ENCODE measurements at regions not wholly inside any gene's neighbourhood (a gene's known extent, or its start where the extent isn't known, plus 50 kb on each side); places are given as distances from the start of the nearest gene placed in this dataset.

GRCh38 chr12:115010324-115010995 lies 326.5 kb upstream of the TBX3 start:
- no peaks in the 10 kb centered on the region for H3K36me3 ChIP-seq (ENCODE audit: control insufficient read depth, insufficient read depth, low read length)
- DNase-seq (ENCODE audit: low read depth in 2 of 2): no peak
- no peak overlapping the region for H3K4me2 ChIP-seq (ENCODE audit: extremely low read depth, insufficient read depth, low read length)
- no peaks in the 10 kb centered on the region for H3K79me2 ChIP-seq (ENCODE audit: control insufficient read depth, insufficient read depth, low read length)
- H3K4me1 ChIP-seq (ENCODE audit: control insufficient read depth, extremely low read depth, insufficient read depth, low read length): no peaks in the 10 kb centered on the region
- peaks cover 2% of the 10 kb centered on the region for H3K27me3 ChIP-seq (ENCODE audit: control insufficient read depth, insufficient read depth, low read length)
- H3K27ac ChIP-seq (ENCODE audit: insufficient read depth, low read length): no peak overlapping the region
- TF ChIP-seq CTCF (conservative IDR thresholded peaks at IDR 0.05 in 1 of 2, IDR thresholded peaks at IDR 0.05 in 1 of 2; ENCODE audit: low read depth in 1 of 2, low read length in 2 of 2) (no peak), EZH2 (IDR thresholded peaks at IDR 0.05; ENCODE audit: low read length, missing control alignments) (no peak)
- H3K9me3 ChIP-seq (ENCODE audit: control insufficient read depth, insufficient read depth, low read depth, low read length): no peaks in the 10 kb centered on the region
- no peak overlapping the region for H3K9ac ChIP-seq (ENCODE audit: insufficient read depth, low read length)
- H3K4me3 ChIP-seq (replicated peaks in 1 of 4; ENCODE audit: control extremely low read depth in 1 of 4, insufficient read depth in 1 of 4, low read depth in 3 of 4, low read length in 4 of 4): no peak overlapping the region
- no peak overlapping the region for H2AFZ ChIP-seq (ENCODE audit: low read length)
- no peaks in the 10 kb centered on the region for H4K20me1 ChIP-seq (ENCODE audit: control insufficient read depth, extremely low read depth, insufficient read depth, low read length)

- no peak for DNase-seq (ENCODE audit: low read depth in 2 of 2)
- Histone ChIP-seq H4K20me1 (ENCODE audit: control insufficient read depth, extremely low read depth, insufficient read depth, low read length) (no peaks in the 10 kb centered on the region), H3K4me1 (ENCODE audit: control insufficient read depth, extremely low read depth, insufficient read depth, low read length) (no peaks in the 10 kb centered on the region), H2AFZ (ENCODE audit: low read length) (no peak overlapping the region), H3K36me3 (ENCODE audit: control insufficient read depth, insufficient read depth, low read length) (no peaks in the 10 kb centered on the region), H3K79me2 (ENCODE audit: control insufficient read depth, insufficient read depth, low read length) (no peaks in the 10 kb centered on the region), H3K4me2 (ENCODE audit: extremely low read depth, insufficient read depth, low read length) (no peak overlapping the region), H3K9me3 (ENCODE audit: control insufficient read depth, insufficient read depth, low read depth, low read length) (no peaks in the 10 kb centered on the region), H3K4me3 (replicated peaks in 1 of 4; ENCODE audit: control extremely low read depth in 1 of 4, insufficient read depth in 1 of 4, low read depth in 3 of 4, low read length in 4 of 4) (no peak overlapping the region), H3K9ac (ENCODE audit: insufficient read depth, low read length) (no peak overlapping the region), H3K27ac (ENCODE audit: insufficient read depth, low read length) (no peak overlapping the region), H3K27me3 (ENCODE audit: control insufficient read depth, insufficient read depth, low read length) (peaks cover 2% of the 10 kb centered on the region)
- TF ChIP-seq EZH2 (IDR thresholded peaks at IDR 0.05; ENCODE audit: low read length, missing control alignments): no peak
Observed at GRCh38 chr12:115008929-115009328, 325.0 kb upstream of the TBX3 start.

- no peaks in the 10 kb centered on the region for H4K20me1 ChIP-seq (ENCODE audit: control insufficient read depth, extremely low read depth, insufficient read depth, low read length)
- no peaks in the 10 kb centered on the region for H3K4me1 ChIP-seq (ENCODE audit: control insufficient read depth, extremely low read depth, insufficient read depth, low read length)
- H3K27ac ChIP-seq (ENCODE audit: insufficient read depth, low read length): no peak overlapping the region
- no peak overlapping the region for H3K4me2 ChIP-seq (ENCODE audit: extremely low read depth, insufficient read depth, low read length)
- no peaks in the 10 kb centered on the region for H3K9me3 ChIP-seq (ENCODE audit: control insufficient read depth, insufficient read depth, low read depth, low read length)
- no peak overlapping the region for H3K9ac ChIP-seq (ENCODE audit: insufficient read depth, low read length)
- H3K79me2 ChIP-seq (ENCODE audit: control insufficient read depth, insufficient read depth, low read length): no peaks in the 10 kb centered on the region
- TF ChIP-seq EZH2 (IDR thresholded peaks at IDR 0.05; ENCODE audit: low read length, missing control alignments): no peak
- no peak for TF ChIP-seq CTCF (conservative IDR thresholded peaks at IDR 0.05 in 1 of 2, IDR thresholded peaks at IDR 0.05 in 1 of 2; ENCODE audit: low read depth in 1 of 2, low read length in 2 of 2)
- H3K36me3 ChIP-seq (ENCODE audit: control insufficient read depth, insufficient read depth, low read length): no peaks in the 10 kb centered on the region
- peak in 1 of 2 donors; percentile 30 for DNase-seq (ENCODE audit: low read depth in 2 of 2)
- no peak overlapping the region for H2AFZ ChIP-seq (ENCODE audit: low read length)
- no peak overlapping the region for H3K4me3 ChIP-seq (replicated peaks in 1 of 4; ENCODE audit: control extremely low read depth in 1 of 4, insufficient read depth in 1 of 4, low read depth in 3 of 4, low read length in 4 of 4)
- H3K27me3 ChIP-seq (ENCODE audit: control insufficient read depth, insufficient read depth, low read length): peaks cover 2% of the 10 kb centered on the region
Observed at GRCh38 chr12:115004470-115005146, 320.6 kb upstream of the TBX3 start.

All from fibroblast of lung (primary cell).